ENCODE measurements at regions not wholly inside any gene's neighbourhood (a gene's known extent, or its start where the extent isn't known, plus 50 kb on each side); places are given as distances from the start of the nearest gene placed in this dataset.

- Histone ChIP-seq H3K27ac (ENCODE audit: low read depth) (no peak overlapping the region), H3K9me2 (ENCODE audit: insufficient read depth) (peaks cover 3% of the 10 kb centered on the region; the same call in 1 of the 2 replicates), H2AFZ (no peak overlapping the region), H3F3A (replicated peaks; ENCODE audit: low read depth) (no peaks in the 10 kb centered on the region), H4K20me1 (replicated peaks; ENCODE audit: insufficient read depth) (no peaks in the 10 kb centered on the region), H3K4me1 (ENCODE audit: insufficient read depth) (no peaks in the 10 kb centered on the region), H3K4me2 (no peak overlapping the region), H3K4me3 (no peak overlapping the region), H3K79me2 (replicated peaks; ENCODE audit: insufficient read depth) (no peaks in the 10 kb centered on the region), H3K27me3 (ENCODE audit: insufficient read depth) (no peaks in the 10 kb centered on the region), H3K36me3 (ENCODE audit: insufficient read depth) (no peaks in the 10 kb centered on the region)
- ATAC-seq (no peak), DNase-seq (ENCODE audit: low spot score) (no peak)
- Mint-ChIP-seq H3K27me3 (ENCODE audit: insufficient read depth, low read depth, poor library complexity) (peaks cover 4% of the 10 kb centered on the region), H3K27ac (no peak overlapping the region), H3K4me3 (no peak overlapping the region), H3K4me1 (no peaks in the 10 kb centered on the region), H3K9me3 (no peaks in the 10 kb centered on the region), H3K36me3 (ENCODE audit: low read depth) (no peaks in the 10 kb centered on the region)
- no peak for TF ChIP-seq JUNB (IDR thresholded peaks at IDR 0.05; ENCODE audit: unreplicated experiment)
These were observed 88.9 kb upstream of the ST6GAL2 start for GRCh38 chr2:106974891-106975290.

GRCh38 chr2:106975641-106976040, 89.7 kb upstream of the ST6GAL2 start:
- Mint-ChIP-seq H3K4me3 (no peak overlapping the region), H3K4me1 (no peaks in the 10 kb centered on the region), H3K9me3 (no peaks in the 10 kb centered on the region), H3K27me3 (ENCODE audit: insufficient read depth, low read depth, poor library complexity) (peaks cover 4% of the 10 kb centered on the region), H3K27ac (no peak overlapping the region), H3K36me3 (ENCODE audit: low read depth) (no peaks in the 10 kb centered on the region)
- DNase-seq (ENCODE audit: low spot score) = no peak
- no peak for ATAC-seq
- Histone ChIP-seq H3F3A (replicated peaks; ENCODE audit: low read depth) (no peaks in the 10 kb centered on the region), H3K9me2 (ENCODE audit: insufficient read depth) (peaks cover 3% of the 10 kb centered on the region; the same call in 1 of the 2 replicates), H3K4me1 (ENCODE audit: insufficient read depth) (no peaks in the 10 kb centered on the region), H2AFZ (0 out of 2 replicates have a peak overlapping the region, but pooled peaks have one; percentile 38), H3K4me3 (no peak overlapping the region), H3K79me2 (replicated peaks; ENCODE audit: insufficient read depth) (no peaks in the 10 kb centered on the region), H3K4me2 (no peak overlapping the region), H4K20me1 (replicated peaks; ENCODE audit: insufficient read depth) (no peaks in the 10 kb centered on the region), H3K27ac (ENCODE audit: low read depth) (no peak overlapping the region), H3K27me3 (ENCODE audit: insufficient read depth) (no peaks in the 10 kb centered on the region), H3K36me3 (ENCODE audit: insufficient read depth) (no peaks in the 10 kb centered on the region)
- no peak for TF ChIP-seq CREB1 (CRISPR knock-in tag; IDR thresholded peaks at IDR 0.05; ENCODE audit: low read depth)
- no peak for TF ChIP-seq NANOG (IDR thresholded peaks at IDR 0.05; ENCODE audit: borderline replicate concordance)
- no peak for TF ChIP-seq ETS1 (IDR thresholded peaks at IDR 0.05)
- TF ChIP-seq EZH2phosphoT487 (IDR thresholded peaks at IDR 0.05; ENCODE audit: unreplicated experiment) = no peak
- TF ChIP-seq EZH2 (IDR thresholded peaks at IDR 0.05; ENCODE audit: low read depth, unreplicated experiment) = no peak
- TF ChIP-seq REST (IDR thresholded peaks at IDR 0.05; ENCODE audit: unreplicated experiment) = no peak
- no peak for TF ChIP-seq POLR2AphosphoS5 (IDR thresholded peaks at IDR 0.05; ENCODE audit: low read depth)
- no peak for TF ChIP-seq JUNB (IDR thresholded peaks at IDR 0.05; ENCODE audit: unreplicated experiment)
- TF ChIP-seq CTCF (conservative IDR thresholded peaks at IDR 0.05; ENCODE audit: low read depth in 2 of 2) = no peak
- TF ChIP-seq STAT1 (IDR thresholded peaks at IDR 0.05; ENCODE audit: unreplicated experiment) = no peak
- TF ChIP-seq ZNF331 (CRISPR knock-in tag; IDR thresholded peaks at IDR 0.05; ENCODE audit: low read depth) = no peak
